Endodermal cell (in vitro differentiated cells): ENCODE measurements at regions not wholly inside any gene's neighbourhood (a gene's known extent, or its start where the extent isn't known, plus 50 kb on each side); places are given as distances from the start of the nearest gene placed in this dataset.

Experiments used
- DNase-seq: peaks from one replicate; pipeline ENCODE4 v3.0.0-alpha.2; 2017
- H3K27ac ChIP-seq: 2 replicates; pipeline ENCODE4 v1.5.1; 2013; ENCODE audit warnings: mild to moderate bottlenecking, low read depth, low read length, moderate library complexity
- H3K27me3 ChIP-seq: 2 replicates; pipeline ENCODE4 v1.6.1; 2013; ENCODE audit warnings: mild to moderate bottlenecking, low read length, moderate library complexity; ENCODE audit not compliant: insufficient read depth, control insufficient read depth, poor library complexity, severe bottlenecking
- H3K36me3 ChIP-seq: 2 replicates; pipeline ENCODE4 v1.7.0; 2013; ENCODE audit warnings: mild to moderate bottlenecking, low read length, moderate library complexity; ENCODE audit not compliant: control insufficient read depth, insufficient read depth
- H3K4me1 ChIP-seq: one replicate; pipeline ENCODE4 v1.7.0; 2013; ENCODE audit warnings: low read length; ENCODE audit not compliant: control insufficient read depth, insufficient read depth
- H3K4me3 ChIP-seq: 2 replicates; pipeline ENCODE4 v1.5.1; 2013; ENCODE audit warnings: mild to moderate bottlenecking, low read length, moderate library complexity
- H3K9ac ChIP-seq: 2 replicates; pipeline ENCODE4 v1.6.1; 2013; ENCODE audit warnings: mild to moderate bottlenecking, low read length, moderate library complexity; ENCODE audit not compliant: poor library complexity, severe bottlenecking; ENCODE audit errors: extremely low read depth
- H3K9me3 ChIP-seq: 2 replicates; pipeline ENCODE4 v1.6.1; 2013; ENCODE audit warnings: mild to moderate bottlenecking, low read length, moderate library complexity; ENCODE audit not compliant: control insufficient read depth
- H3K27ac Mint-ChIP-seq: 2 replicates; pipeline ENCODE4 v1.8.0; 2020; ENCODE audit warnings: mixed read lengths
- H3K27me3 Mint-ChIP-seq: 2 replicates; pipeline ENCODE4 v1.8.0; 2021; ENCODE audit warnings: mild to moderate bottlenecking, mixed read lengths; ENCODE audit not compliant: insufficient read depth
- H3K36me3 Mint-ChIP-seq: 2 replicates; pipeline ENCODE4 v1.8.0; 2020; ENCODE audit warnings: low read depth, mixed read lengths
- H3K4me1 Mint-ChIP-seq: 2 replicates; pipeline ENCODE4 v1.8.0; 2020; ENCODE audit warnings: mixed read lengths
- H3K4me3 Mint-ChIP-seq: 2 replicates; pipeline ENCODE4 v1.8.0; 2020; ENCODE audit warnings: mild to moderate bottlenecking, moderate library complexity, mixed read lengths
- H3K9me3 Mint-ChIP-seq: 2 replicates; pipeline ENCODE4 v1.8.0; 2020; ENCODE audit warnings: mild to moderate bottlenecking, mixed read lengths
- CTCF ChIP-seq: fragments of 200-600 bp; sonication (generic); conservative IDR thresholded peaks from 2 replicates; pipeline ENCODE4 v1.5.0; 2021; ENCODE audit warnings: antibody characterized with exemption, mild to moderate bottlenecking
- WGBS, 2 experiments: methylation state at CpG; one replicate each; pipeline versions ENCODE4 v1.1.5 to v1.1.7; 2013; ENCODE audit warnings: missing lambda C conversion rate in 2 of 2, mixed read lengths in 1 of 2; ENCODE audit not compliant: insufficient coverage in 1 of 2, insufficient read length in 1 of 2; 5-methylcytosine and 5-hydroxymethylcytosine counted together

GRCh38 chr2:220175967-220176366, 548.5 kb downstream of the SLC4A3 start:
- no peak overlapping the region for H3K4me3 Mint-ChIP-seq
- H3K9ac ChIP-seq, result no peak overlapping the region
- no peaks in the 10 kb centered on the region for H3K9me3 ChIP-seq
- H3K36me3 Mint-ChIP-seq, result no peaks in the 10 kb centered on the region
- no peak overlapping the region for H3K4me3 ChIP-seq
- H3K27me3 ChIP-seq, result no peaks in the 10 kb centered on the region
- H3K4me1 Mint-ChIP-seq, result no peaks in the 10 kb centered on the region
- no peaks in the 10 kb centered on the region for H3K9me3 Mint-ChIP-seq
- no peak overlapping the region for H3K27ac ChIP-seq
- no peaks in the 10 kb centered on the region for H3K4me1 ChIP-seq
- H3K27me3 Mint-ChIP-seq, result no peaks in the 10 kb centered on the region
- no peak overlapping the region for H3K27ac Mint-ChIP-seq
- H3K36me3 ChIP-seq, result no peaks in the 10 kb centered on the region
- 94% methylated on average over 2 of the region's 2 CpGs; no CpG with 5 or more reads in 1 of the 2 experiments for WGBS, 2 experiments
- no peak for DNase-seq
- TF ChIP-seq CTCF, result no peak

GRCh38 chr2:220178991-220179695, 551.7 kb downstream of the SLC4A3 start:
- 86 to 93% methylated on average over 5 to 6 of the region's 6 CpGs for WGBS, 2 experiments
- DNase-seq, result no peak
- no peak overlapping the region for H3K27ac Mint-ChIP-seq

GRCh38 chr2:220181165-220181564, 553.7 kb downstream of the SLC4A3 start:
- no peaks in the 10 kb centered on the region for H3K36me3 ChIP-seq
- Mint-ChIP-seq H3K9me3 (no peaks in the 10 kb centered on the region), H3K36me3 (no peaks in the 10 kb centered on the region), H3K27ac (no peak overlapping the region), H3K4me3 (no peak overlapping the region), H3K27me3 (no peaks in the 10 kb centered on the region), H3K4me1 (peaks cover 4% of the 10 kb centered on the region)
- no peak overlapping the region for H3K9ac ChIP-seq
- H3K27ac ChIP-seq, result no peak overlapping the region
- no peak for TF ChIP-seq CTCF
- no peak for DNase-seq
- no peaks in the 10 kb centered on the region for H3K9me3 ChIP-seq
- H3K4me1 ChIP-seq, result no peaks in the 10 kb centered on the region
- no peak overlapping the region for H3K4me3 ChIP-seq
- H3K27me3 ChIP-seq, result no peaks in the 10 kb centered on the region
- WGBS, 2 experiments, result 93 to 100% methylated on average over 1 of the region's 1 CpG

More at GRCh38 chr2:220178991-220179695, 551.7 kb downstream of the SLC4A3 start:
- Histone ChIP-seq H3K4me3 (no peak overlapping the region), H3K4me1 (no peaks in the 10 kb centered on the region), H3K36me3 (no peaks in the 10 kb centered on the region), H3K9me3 (no peaks in the 10 kb centered on the region), H3K27me3 (no peaks in the 10 kb centered on the region), H3K9ac (no peak overlapping the region), H3K27ac (no peak overlapping the region)
- Mint-ChIP-seq H3K36me3 (no peaks in the 10 kb centered on the region), H3K27me3 (no peaks in the 10 kb centered on the region), H3K9me3 (no peaks in the 10 kb centered on the region), H3K4me1 (peaks cover 4% of the 10 kb centered on the region), H3K4me3 (no peak overlapping the region)
- no peak for TF ChIP-seq CTCF
